ENCODE measurements at regions not wholly inside any gene's neighbourhood (a gene's known extent, or its start where the extent isn't known, plus 50 kb on each side); places are given as distances from the start of the nearest gene placed in this dataset.

DNA sequence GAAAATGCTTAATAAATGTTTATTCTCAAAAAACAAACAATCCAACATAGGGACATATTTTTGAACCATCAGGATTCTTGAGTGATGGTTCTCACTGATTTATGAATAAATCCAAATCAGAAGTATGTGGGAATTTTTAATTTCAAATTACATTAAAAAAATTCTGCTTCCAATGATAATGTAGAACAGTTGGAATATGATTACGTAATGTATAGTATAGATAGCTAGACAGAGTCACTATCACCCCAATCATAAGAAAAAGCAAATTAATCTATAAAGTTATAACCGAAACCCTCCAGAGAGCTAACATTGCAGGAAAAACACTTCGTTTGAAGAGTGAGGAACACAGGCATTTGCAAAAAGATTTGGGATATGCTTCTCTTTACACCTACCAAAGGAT is 1600.6 kb upstream of the B3GALT2 start:
- Histone ChIP-seq H3K9ac (ENCODE audit: insufficient read depth in 1 of 2, low read length in 2 of 2) (no peak overlapping the region), H3K9me3 (ENCODE audit: control insufficient read depth in 4 of 4, insufficient read depth in 3 of 4, low read length in 3 of 4) (peaks cover 0 to 2% (median 0%) of the 10 kb centered on the region in 4 donors), H3K27me3 (ENCODE audit: control insufficient read depth in 3 of 3, insufficient read depth in 3 of 3, low read length in 2 of 3) (no peaks in the 10 kb centered on the region), H3K4me1 (ENCODE audit: control insufficient read depth in 5 of 5, insufficient read depth in 5 of 5, low read length in 5 of 5) (no peaks in the 10 kb centered on the region), H3K36me3 (ENCODE audit: control insufficient read depth in 4 of 4, insufficient read depth in 4 of 4, low read length in 4 of 4) (no peaks in the 10 kb centered on the region), H3K4me3 (no peak overlapping the region), H3K27ac (ENCODE audit: low read depth in 1 of 2, low read length in 1 of 2) (no peak overlapping the region)
- TF ChIP-seq, protein P1, sequence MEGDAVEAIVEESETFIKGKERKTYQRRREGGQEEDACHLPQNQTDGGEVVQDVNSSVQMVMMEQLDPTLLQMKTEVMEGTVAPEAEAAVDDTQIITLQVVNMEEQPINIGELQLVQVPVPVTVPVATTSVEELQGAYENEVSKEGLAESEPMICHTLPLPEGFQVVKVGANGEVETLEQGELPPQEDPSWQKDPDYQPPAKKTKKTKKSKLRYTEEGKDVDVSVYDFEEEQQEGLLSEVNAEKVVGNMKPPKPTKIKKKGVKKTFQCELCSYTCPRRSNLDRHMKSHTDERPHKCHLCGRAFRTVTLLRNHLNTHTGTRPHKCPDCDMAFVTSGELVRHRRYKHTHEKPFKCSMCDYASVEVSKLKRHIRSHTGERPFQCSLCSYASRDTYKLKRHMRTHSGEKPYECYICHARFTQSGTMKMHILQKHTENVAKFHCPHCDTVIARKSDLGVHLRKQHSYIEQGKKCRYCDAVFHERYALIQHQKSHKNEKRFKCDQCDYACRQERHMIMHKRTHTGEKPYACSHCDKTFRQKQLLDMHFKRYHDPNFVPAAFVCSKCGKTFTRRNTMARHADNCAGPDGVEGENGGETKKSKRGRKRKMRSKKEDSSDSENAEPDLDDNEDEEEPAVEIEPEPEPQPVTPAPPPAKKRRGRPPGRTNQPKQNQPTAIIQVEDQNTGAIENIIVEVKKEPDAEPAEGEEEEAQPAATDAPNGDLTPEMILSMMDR (IDR thresholded peaks at IDR 0.05; ENCODE audit: control extremely low read depth, extremely low read depth): no peak
- no peak for ATAC-seq (ENCODE audit: insufficient read depth, low FRiP score)
- no peak for DNase-seq
- 77 to 84% methylated on average over 3 of the region's 3 CpGs for WGBS, 2 donors

DNA sequence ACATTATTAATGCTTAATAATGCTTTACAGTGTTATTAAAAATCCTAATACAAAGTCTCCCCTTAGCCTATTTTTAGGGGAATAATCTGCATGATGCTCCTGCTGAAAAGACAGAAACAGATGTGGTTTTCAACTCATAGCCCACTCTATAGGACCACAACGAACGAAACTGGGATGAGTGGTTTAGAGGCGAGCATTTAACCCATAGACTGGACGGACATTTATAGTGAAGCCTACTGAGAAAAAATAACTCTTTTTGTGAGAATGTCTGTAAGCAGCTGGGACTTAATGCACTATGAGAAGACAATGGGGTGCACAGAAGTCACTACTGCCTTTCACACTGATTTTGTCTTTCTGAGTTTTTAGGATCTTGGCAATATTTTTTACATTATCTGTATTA is 1599.6 kb upstream of the B3GALT2 start:
- Histone ChIP-seq H3K27ac (ENCODE audit: low read depth in 1 of 2, low read length in 1 of 2) (no peak overlapping the region), H3K9me3 (ENCODE audit: control insufficient read depth in 4 of 4, insufficient read depth in 3 of 4, low read length in 3 of 4) (peaks cover 0 to 2% (median 0%) of the 10 kb centered on the region in 4 donors), H3K27me3 (ENCODE audit: control insufficient read depth in 3 of 3, insufficient read depth in 3 of 3, low read length in 2 of 3) (no peaks in the 10 kb centered on the region), H3K36me3 (ENCODE audit: control insufficient read depth in 4 of 4, insufficient read depth in 4 of 4, low read length in 4 of 4) (no peaks in the 10 kb centered on the region), H3K9ac (ENCODE audit: insufficient read depth in 1 of 2, low read length in 2 of 2) (no peak overlapping the region), H3K4me3 (no peak overlapping the region), H3K4me1 (ENCODE audit: control insufficient read depth in 5 of 5, insufficient read depth in 5 of 5, low read length in 5 of 5) (no peaks in the 10 kb centered on the region)
- TF ChIP-seq, protein P1 (IDR thresholded peaks at IDR 0.05; ENCODE audit: control extremely low read depth, extremely low read depth): no peak
- DNase-seq (no peak), ATAC-seq (ENCODE audit: insufficient read depth, low FRiP score) (no peak)
- 88 to 91% methylated on average over 4 of the region's 4 CpGs for WGBS, 2 donors

DNA sequence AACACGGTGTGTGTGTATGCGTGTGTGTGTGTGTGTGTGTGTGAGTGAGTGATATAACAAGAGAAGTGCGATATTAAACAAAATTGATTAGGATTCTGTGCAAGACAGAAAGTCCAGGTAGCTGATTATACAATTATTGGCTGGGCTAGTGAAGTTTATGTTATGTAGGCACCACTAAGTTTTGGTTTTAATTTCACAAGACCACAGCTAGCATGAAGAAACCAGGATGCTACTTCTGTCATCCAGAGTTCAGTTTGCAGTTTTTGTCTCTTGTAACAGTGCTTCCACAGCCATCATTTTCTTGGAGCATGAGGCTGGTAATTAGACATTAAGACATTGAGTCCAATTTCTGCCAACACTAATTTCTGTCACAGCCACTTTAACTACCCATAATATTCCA is 1590.2 kb upstream of the B3GALT2 start:
- no peaks in the 10 kb centered on the region for H3K36me3 ChIP-seq (ENCODE audit: control insufficient read depth in 4 of 4, insufficient read depth in 4 of 4, low read length in 4 of 4)
- H3K9ac ChIP-seq (ENCODE audit: insufficient read depth in 1 of 2, low read length in 2 of 2): no peak overlapping the region
- DNase-seq: no peak
- no peaks in the 10 kb centered on the region for H3K4me1 ChIP-seq (ENCODE audit: control insufficient read depth in 5 of 5, insufficient read depth in 5 of 5, low read length in 5 of 5)
- ATAC-seq (ENCODE audit: insufficient read depth, low FRiP score): no peak
- peaks cover 0 to 7% (median under 1%) of the 10 kb centered on the region in 4 donors for H3K9me3 ChIP-seq (ENCODE audit: control insufficient read depth in 4 of 4, insufficient read depth in 3 of 4, low read length in 3 of 4)
- H3K27me3 ChIP-seq (ENCODE audit: control insufficient read depth in 3 of 3, insufficient read depth in 3 of 3, low read length in 2 of 3): no peaks in the 10 kb centered on the region
- no peak overlapping the region for H3K4me3 ChIP-seq
- H3K27ac ChIP-seq (ENCODE audit: low read depth in 1 of 2, low read length in 1 of 2): no peak overlapping the region
- 67 to 94% methylated on average over 3 of the region's 3 CpGs for WGBS, 2 donors
- TF ChIP-seq, protein P1 (IDR thresholded peaks at IDR 0.05; ENCODE audit: control extremely low read depth, extremely low read depth): no peak

DNA sequence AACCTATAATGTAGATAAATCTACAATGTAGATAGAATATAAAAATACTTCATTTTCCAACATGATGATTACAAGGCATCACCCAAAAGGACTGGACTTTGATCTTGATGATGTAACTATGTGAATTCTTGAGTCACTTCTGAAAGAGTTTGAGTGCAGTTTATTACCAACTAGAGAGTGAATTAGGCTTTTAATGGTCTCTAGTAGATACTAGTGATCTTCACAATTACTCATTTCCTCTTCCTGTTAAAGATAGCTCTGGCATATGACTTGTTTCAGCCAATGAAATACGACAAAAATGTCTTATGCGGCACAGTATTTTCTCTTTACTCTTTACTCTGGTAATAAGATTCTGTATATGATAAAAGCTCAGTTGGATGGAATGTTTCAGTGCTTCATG is 1588.1 kb upstream of the B3GALT2 start:
- ATAC-seq (ENCODE audit: insufficient read depth, low FRiP score) (no peak), DNase-seq (no peak)
- 93 to 95% methylated on average over 2 of the region's 2 CpGs for WGBS, 2 donors
- Histone ChIP-seq H3K9me3 (ENCODE audit: control insufficient read depth in 4 of 4, insufficient read depth in 3 of 4, low read length in 3 of 4) (peaks cover 0 to 5% (median under 1%) of the 10 kb centered on the region in 4 donors), H3K4me3 (no peak overlapping the region), H3K27ac (ENCODE audit: low read depth in 1 of 2, low read length in 1 of 2) (no peak overlapping the region), H3K9ac (ENCODE audit: insufficient read depth in 1 of 2, low read length in 2 of 2) (no peak overlapping the region), H3K36me3 (ENCODE audit: control insufficient read depth in 4 of 4, insufficient read depth in 4 of 4, low read length in 4 of 4) (no peaks in the 10 kb centered on the region), H3K27me3 (ENCODE audit: control insufficient read depth in 3 of 3, insufficient read depth in 3 of 3, low read length in 2 of 3) (no peaks in the 10 kb centered on the region), H3K4me1 (ENCODE audit: control insufficient read depth in 5 of 5, insufficient read depth in 5 of 5, low read length in 5 of 5) (no peaks in the 10 kb centered on the region)
- TF ChIP-seq, protein P1 (IDR thresholded peaks at IDR 0.05; ENCODE audit: control extremely low read depth, extremely low read depth): no peak

All from lung (tissue), 11 donors.